ENCODE measurements at regions not wholly inside any gene's neighbourhood (a gene's known extent, or its start where the extent isn't known, plus 50 kb on each side); places are given as distances from the start of the nearest gene placed in this dataset.

- no peak for TF ChIP-seq CTCF (IDR thresholded peaks at IDR 0.05)
- TF ChIP-seq EZH2 (IDR thresholded peaks at IDR 0.05; ENCODE audit: borderline replicate concordance, insufficient read depth, low read depth, low read length, poor library complexity, severe bottlenecking) = no peak
Measured at GRCh38 chr6:51529240-51529639, 558.2 kb downstream of the PKHD1 start.

All from B cell (primary cell).